Kidney tubule cell (primary cell): ENCODE measurements at regions not wholly inside any gene's neighbourhood (a gene's known extent, or its start where the extent isn't known, plus 50 kb on each side); places are given as distances from the start of the nearest gene placed in this dataset.
A peak's percentile ranks its signal among the peaks of the same experiment; 100 is the strongest.

ENCODE experiments used
- DNase-seq: peaks from one replicate; pipeline ENCODE4 v3.0.0-alpha.2; 2018; ENCODE audit warnings: low spot score

DNA sequence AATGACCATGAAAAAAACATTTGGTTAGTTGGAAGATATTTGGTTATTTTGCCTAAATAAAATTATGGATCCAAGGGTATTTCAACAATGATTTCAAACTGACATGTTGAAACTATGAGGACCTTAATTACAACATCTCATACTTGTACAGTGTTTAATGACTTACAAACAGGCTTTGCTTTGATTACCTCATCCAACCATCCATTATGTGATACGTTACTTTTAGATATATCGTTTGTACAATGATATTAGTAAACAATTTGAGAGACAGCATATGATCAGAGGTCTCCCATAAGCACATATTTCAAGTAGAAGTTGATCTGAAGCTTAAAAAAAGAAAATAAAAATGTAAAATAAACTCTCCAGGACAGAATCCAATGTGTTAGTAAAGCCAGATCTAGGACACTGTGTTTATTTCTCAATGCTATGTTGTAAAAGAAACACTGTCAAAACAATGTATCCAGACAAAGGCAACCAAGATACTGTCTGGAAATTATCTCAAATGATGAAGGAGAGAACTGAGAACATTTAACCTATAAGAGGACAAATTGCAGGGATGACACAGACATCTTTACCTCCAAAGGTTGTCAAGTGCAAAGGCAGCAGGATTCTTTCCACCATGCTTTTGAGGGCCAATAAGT is 116.0 kb upstream of the TARS1 start:
- no peak for DNase-seq

DNA sequence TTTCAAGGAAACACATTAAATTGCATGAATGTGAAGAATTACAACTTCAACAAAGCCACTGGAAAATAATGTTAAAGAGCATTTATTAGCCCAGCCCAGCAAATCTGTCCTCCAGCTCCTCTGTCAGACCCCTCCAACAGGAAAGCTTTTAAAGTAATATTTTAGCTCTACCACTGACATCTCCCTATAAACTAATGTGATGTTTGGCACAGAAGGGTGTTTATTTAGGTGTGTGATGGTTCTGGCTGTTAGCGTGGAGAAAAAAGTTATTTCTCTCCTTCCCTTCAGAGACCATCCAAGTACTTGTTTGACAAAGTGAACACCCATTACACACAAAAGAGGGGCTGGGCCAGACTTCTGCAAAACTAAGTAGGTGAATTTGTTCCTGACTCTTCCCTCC is 111.9 kb upstream of the TARS1 start:
- DNase-seq: no peak

DNA sequence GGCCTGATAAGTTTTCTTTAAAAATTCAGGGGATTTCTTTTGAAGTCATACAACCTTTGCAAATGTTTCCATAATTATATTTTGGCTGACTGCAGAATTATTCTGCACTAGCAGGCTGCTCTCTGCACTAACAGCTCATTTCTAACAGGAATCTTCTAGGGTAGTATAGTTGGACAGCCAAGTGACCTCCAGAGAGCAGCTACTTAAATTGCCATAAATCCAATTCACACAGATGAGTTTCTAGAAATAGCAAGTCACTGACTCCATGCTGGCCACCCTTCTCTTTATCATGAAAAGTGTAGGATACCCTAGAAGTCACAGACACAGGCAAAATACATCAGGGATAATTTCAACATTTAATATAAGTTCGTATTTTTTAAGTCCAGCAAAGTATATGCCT is 110.9 kb upstream of the TARS1 start:
- no peak for DNase-seq

DNA sequence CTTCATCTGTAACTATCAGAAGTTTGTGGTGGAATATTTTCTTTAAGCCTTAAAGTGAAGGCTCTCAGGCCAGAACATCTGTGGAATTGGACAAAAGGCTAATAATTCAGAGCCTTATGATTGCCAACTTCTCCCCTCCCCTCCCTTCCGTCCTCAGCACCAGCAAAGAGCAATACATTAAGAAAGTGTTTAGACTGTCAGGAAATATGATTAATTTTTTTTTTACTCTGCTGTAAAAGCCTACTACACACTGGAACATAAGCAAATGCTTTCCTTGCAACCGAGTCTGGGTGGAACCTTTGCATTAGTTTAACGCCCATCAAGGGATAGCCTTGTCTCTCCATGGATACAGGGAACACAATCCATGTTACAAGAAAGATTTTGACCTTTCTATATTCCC is 110.3 kb upstream of the TARS1 start:
- no peak for DNase-seq

- no peak for DNase-seq
Observed at GRCh38 chr5:33330992-33331391, 109.8 kb upstream of the TARS1 start.

DNA sequence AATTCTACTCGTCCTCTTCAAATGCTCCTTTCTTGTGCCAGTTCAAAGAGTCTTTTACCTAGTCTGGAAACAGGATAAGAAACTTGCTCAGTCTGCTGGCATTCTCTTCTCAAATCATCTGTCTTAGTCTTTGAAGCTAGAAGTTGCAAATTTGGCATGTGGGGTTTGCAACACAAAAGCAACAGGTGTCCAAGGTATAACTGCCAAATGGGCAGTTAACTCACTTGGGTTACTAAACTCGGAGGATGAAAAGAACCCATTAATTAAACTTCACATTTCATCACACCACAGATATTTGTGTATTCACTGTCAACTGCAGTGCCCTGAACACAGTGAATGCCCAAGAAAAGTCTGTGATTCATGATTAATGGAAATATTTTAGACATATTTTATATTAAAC is 108.0 kb upstream of the TARS1 start:
- no peak for DNase-seq

DNA sequence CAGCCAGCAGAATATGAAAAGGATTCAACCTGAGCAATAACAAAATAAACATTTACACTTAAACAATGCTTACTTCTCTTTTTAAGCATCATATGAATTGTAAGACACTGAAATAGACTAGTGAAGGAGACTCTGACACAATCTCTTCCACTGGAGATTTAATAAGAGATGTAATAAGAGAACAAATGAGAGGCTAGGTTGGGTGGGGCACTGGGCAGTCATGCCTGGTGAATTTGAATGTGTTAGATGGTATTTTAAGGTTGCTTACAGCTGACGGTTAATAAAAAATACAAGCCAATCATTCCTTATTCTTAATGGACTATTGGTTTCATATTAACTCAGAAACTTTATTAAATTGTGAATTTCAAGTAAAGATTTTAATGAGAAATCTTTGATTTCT is 105.9 kb upstream of the TARS1 start:
- no peak for DNase-seq

DNA sequence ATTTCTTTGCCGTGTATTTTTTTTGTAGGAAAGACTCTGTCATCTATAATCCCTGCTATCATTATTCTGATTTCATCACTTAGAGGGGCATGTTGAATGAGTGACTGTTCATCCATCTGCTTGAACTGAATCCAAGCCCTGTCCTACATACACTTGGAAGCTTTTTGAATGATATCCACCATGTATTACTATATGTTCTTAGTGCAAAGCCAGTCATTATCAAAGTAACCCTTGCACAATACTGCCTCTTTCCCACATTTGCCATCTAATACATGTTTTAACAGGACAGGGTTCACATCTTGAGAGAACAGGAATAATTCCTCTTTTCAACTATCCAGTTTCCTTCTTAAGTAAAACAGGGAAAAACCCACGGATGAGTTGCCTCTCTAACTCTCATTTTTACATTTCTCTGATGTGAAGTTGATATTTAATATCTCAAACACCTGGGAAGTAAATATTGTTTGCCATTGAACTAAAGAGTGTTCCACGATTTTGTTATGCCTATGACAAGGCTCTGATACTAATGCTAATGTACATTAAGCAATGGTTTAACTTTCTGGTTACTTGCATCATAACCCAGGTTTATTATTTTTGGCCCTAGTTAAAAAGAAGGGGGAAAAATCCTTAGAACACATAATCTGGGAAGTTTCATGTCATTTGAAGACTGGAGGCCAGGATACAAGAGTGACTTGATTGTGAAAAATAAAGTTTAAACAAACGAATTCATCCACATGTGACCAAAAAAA is 103.7 kb upstream of the TARS1 start:
- DNase-seq: no peak

DNA sequence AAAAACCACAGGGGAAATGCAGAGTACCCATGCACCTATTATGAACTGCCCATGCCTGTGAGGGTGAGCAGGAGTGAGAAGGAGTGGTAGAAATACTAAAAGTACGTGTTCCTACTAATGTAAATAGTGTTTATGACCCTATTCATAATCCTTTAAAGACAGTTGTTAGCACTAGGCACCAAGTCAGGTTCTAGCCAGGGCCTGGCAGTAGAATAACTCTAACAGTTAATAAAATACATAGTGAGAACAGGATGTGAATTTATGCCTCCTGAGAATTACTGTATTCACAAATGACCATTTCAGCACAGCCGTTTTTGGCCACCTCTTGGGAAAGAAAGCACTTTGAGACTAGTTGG is 103.2 kb upstream of the TARS1 start:
- DNase-seq: no peak

DNA sequence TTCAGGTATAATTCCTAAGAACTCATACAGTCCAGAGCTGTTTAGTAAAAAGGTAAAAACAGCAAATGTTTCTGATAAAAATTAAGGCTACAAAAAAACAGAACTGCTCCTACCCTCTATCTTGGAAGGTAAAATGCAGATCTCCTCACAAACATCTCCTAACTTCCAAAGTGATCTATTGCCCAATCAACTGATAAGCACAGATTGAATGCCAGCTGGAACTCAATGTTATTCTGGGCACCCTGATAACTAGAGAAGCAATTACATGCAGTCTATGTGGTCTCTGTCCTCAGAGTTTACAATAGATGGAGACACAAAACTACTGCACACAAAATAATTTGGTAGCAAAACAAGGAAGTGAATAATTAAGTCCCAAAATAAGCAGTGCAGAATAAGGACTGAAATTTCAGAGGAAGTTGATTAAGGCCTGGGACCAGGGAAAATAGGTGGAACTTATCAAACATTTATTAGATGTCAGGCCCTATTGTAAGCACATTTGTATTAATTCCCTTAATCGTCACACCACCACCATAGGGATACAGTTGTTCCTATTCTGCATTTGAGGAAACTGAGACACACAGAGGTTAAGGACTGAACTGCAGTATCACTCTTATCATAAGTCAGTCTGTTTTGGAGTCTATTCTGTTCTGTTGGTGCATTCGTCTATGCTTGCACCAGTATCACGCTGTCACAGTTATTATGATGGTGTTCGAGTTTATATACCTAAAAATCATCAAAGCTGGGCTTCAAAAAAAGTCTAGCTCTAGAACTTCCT is 102.2 kb upstream of the TARS1 start:
- no peak for DNase-seq

DNA sequence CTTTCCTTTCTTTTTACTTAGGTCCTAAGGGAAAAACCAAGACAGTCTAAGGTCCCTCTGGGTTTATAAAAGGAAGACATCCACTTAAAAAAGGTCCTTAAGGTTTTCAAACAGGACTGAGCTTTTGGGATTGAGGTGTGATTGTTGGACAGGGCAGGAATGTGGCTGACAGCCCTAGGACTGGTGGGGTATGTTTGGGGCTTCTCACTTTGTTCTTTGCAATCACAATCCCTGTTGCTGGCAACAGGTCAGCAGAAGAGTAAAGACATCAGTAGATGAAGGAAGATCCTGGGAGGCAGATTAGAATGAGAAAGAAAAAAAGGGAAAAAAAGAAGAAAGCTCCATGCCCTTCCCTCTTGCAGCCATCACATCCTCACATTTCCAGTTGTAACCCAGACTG is 101.4 kb upstream of the TARS1 start:
- DNase-seq: no peak

- DNase-seq: no peak
Observed at GRCh38 chr5:33340195-33340594, 100.6 kb upstream of the TARS1 start.

- no peak for DNase-seq
Observed at GRCh38 chr5:33341351-33341750, 99.4 kb upstream of the TARS1 start.

GRCh38 chr5:33343676-33344327 is 97.0 kb upstream of the TARS1 start:
- DNase-seq: peak; percentile 87

DNA sequence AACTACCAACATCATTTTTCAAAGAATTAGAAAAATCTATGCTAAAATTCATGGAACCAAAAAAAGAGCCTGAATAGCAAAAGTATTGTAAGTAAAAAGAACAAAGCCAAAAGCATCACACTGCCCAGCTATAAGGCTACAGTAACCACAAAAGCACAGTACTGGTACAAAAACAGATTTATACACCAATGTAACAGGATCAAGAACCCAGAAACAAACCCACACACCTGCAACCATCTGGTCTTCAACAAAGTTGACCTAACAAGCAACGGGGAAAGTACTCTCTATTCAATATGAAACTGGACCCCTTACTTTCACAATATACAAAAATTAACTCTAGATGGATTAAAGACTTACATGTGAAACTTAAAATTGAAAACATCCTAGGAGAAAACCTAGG is 94.2 kb upstream of the TARS1 start:
- DNase-seq: no peak

DNA sequence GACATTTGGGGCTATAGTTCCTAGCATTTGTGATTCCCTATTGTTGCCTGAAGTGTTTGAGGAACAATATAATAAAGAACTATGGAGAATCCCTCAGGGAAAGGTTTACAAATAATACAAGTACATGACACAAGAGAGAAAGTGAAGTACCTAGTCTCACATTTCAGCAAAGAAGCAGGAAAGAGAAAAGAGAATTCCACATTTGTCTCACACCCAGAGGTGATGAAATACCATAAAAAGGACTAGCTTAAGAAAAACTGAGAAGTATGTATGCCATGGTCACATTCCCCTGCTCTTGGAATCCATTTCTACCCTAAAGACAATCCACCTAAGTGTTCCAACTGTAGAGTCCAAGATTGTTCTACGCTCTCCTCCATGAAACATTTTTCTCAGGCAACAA is 79.0 kb upstream of the TARS1 start:
- DNase-seq: no peak

DNA sequence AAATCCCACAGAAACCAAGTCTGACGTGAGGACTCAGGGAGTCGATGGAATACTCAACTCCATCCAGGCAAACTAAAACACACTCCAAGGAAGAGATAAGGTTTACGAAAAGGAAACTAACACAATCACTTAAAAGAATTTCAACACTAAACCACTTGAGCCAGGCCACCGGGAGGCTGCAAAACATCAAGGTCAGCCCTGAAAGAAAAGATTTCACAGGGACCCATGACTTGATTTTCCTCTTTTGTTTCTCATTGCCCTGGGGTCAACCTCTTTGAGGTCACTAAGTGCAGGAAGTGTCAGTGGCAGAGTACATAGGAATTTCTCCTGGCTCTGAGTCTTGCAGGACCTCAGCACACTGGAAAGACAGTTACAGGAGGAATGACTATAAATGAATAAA is 77.8 kb upstream of the TARS1 start:
- DNase-seq: no peak

DNA sequence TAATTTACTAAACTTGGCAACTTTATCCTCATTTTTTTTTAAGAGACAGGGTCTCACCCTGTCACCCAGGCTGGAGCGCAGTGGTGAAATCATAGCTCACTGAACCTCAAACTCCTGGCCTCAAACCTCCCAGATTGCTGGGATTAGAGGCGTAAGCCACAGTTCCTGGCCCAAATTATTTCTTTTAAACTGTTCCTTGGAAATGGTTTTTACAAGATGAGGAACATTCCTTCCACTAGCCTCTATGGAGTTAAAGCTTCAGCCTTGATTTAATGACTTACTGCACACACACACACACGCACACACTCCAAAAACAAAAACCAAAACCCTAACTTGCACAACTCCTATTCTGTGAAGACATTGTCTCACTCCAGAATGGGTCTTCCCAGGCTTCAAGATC is 77.2 kb upstream of the TARS1 start:
- no peak for DNase-seq

DNA sequence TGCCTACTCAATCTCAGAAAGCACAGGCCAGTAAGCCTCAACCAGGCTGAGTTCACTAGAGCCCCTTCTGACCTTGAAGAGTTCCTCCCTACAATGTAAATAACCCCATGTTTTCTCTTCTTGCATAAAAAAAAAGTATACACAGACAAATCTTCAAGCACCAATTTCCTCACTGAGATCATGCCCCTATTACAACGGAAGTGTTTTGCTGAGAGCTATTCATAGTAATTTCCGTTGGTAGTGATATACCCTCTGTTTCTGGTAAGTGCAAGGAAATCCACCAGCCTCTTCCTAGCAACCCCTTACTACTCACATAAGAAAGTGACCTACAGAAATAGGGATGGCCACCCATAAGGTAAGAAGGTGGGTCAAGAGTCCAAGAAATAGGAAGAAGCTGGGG is 76.4 kb upstream of the TARS1 start:
- DNase-seq: no peak

- DNase-seq: no peak
Observed at GRCh38 chr5:33367416-33367815, 73.3 kb upstream of the TARS1 start.

DNA sequence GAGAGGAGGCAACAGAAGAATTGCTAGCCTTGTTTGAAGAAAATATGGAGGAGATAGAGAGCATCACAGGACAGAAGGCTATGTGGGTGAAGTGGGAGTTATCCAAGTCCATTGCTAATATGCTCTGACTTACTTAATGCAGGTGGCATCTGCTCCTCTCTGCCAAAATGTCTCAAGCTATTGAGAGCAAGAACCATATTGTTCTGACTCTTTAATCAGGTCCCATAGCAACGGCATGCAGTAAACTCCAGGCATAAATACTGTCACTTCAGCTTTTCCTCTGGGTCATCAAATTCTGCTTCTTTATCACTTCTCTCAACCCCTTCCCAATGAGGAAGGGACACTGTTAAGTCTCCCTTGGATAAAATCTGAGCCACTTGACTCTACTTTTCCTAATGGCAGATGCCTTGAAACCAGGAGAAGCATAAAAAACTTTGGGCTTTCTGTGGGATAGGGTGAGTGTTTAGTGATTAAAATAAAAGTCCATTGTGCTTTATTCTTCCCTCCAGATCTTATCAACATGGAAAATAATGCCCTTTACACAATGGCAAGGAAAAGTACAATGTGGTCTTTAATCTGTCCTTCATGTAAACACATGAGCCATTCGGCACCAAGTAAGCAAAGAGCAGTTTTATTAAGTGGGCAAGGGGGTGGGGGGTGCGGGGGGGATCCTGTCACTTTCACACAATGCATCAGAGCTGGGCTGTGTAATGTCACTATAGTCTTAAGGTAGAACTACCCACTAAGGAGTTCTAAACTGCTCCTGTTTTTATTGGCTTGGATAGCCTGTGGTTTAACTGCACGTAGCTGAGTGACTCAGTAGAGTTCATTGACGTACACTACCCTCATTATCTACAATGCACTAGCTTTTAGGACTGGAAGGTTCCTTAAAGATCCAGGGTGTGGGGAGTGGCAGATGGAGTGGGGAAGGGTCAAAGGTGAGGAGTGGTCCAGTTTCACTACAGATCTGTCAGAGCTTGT is 71.0 kb upstream of the TARS1 start:
- DNase-seq: peak; percentile 35

GRCh38 chr5:33370466-33370859 is 70.3 kb upstream of the TARS1 start:
- DNase-seq: no peak
